ENCODE measurements at regions not wholly inside any gene's neighbourhood (a gene's known extent, or its start where the extent isn't known, plus 50 kb on each side); places are given as distances from the start of the nearest gene placed in this dataset.

DNA sequence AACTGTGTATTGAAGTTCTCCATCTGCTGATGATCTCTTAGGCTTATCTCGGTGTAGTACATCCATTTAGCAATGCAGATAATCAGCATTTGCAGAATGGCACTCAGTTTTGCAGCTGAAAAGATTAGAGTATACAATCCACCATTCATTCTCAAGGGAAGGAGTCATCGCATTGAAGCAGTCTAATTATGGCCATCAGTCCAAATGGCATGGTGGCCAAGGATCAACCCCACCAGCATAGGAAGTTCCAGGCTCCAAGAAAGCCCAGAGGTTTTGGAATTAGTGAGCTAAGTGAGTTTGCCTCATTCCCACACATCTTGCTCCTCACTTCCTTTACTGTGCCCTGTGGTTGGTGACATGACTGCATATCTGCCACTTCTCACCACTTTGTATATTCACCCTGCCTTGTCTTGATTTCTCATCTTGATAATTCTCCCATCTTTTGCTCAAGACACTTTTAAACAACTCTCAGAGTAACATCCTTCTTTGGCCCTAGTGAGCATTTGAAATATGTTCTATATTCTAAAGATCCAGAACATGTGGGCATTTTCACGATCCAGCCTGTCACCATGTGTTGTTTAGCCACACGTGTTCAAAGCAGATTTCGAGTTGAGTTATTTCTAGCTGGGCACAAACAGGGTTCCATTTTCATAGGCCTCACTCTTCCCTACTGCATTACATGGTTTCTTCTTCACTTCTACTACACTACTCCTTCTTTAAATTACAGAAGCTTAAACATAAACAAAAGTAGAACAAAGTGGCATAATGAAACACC lies 1119.8 kb downstream of the TSN start:
- DNase-seq (ENCODE audit: low spot score): no peak

GRCh38 chr2:122883849-122884248 lies 1128.4 kb downstream of the TSN start:
- DNase-seq (ENCODE audit: low spot score): no peak

GRCh38 chr2:122884889-122885288 lies 1129.4 kb downstream of the TSN start:
- no peak for DNase-seq (ENCODE audit: low spot score)

- no peak for DNase-seq (ENCODE audit: low spot score)
Observed at GRCh38 chr2:122885436-122885835, 1130.0 kb downstream of the TSN start.

DNA sequence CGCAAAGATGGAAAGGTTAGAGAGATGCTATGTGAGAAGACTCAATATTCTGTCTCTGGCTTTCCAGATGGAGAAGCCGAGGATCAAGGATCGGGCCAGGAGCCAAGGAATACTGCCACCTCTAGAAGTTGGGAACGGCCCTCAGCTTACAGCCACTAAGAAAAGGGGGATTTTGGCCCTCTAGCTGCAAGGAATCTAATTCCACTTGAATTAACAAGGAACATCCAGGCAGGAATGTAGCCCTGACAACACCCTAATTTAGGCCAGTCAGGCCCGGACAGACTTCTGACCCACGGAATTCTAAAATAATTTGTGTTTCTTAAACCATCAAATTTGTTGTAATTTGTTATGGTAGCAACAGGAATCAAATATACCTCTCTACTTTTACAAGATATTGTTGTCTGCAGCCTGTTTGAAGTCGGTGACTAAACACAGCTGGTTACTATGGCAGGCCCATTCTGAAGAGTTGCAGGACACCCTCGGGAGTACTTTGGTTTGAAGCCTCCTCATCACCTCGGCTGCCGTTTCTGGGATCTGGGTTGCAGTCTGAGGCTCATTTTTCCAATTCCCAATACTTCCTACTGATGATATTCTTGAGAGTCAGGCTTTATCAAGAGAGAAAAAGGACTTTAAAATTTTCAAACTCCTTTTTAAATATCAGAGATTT lies 1131.2 kb downstream of the TSN start:
- no peak for DNase-seq (ENCODE audit: low spot score)

GRCh38 chr2:122899614-122900013 lies 1125.5 kb upstream of the CNTNAP5 start:
- DNase-seq (ENCODE audit: low spot score): no peak

GRCh38 chr2:122905431-122905830 lies 1119.7 kb upstream of the CNTNAP5 start:
- DNase-seq (ENCODE audit: low spot score): no peak

- DNase-seq (ENCODE audit: low spot score): no peak
Observed at GRCh38 chr2:122908159-122908558, 1116.9 kb upstream of the CNTNAP5 start.

- no peak for DNase-seq (ENCODE audit: low spot score)
Observed at GRCh38 chr2:122927197-122927596, 1097.9 kb upstream of the CNTNAP5 start.

- DNase-seq (ENCODE audit: low spot score): no peak
Observed at GRCh38 chr2:122927710-122928557, 1097.2 kb upstream of the CNTNAP5 start.

GRCh38 chr2:122929347-122929746 lies 1095.7 kb upstream of the CNTNAP5 start:
- DNase-seq (ENCODE audit: low spot score): no peak

GRCh38 chr2:122935506-122935905 lies 1089.6 kb upstream of the CNTNAP5 start:
- DNase-seq (ENCODE audit: low spot score): no peak

DNA sequence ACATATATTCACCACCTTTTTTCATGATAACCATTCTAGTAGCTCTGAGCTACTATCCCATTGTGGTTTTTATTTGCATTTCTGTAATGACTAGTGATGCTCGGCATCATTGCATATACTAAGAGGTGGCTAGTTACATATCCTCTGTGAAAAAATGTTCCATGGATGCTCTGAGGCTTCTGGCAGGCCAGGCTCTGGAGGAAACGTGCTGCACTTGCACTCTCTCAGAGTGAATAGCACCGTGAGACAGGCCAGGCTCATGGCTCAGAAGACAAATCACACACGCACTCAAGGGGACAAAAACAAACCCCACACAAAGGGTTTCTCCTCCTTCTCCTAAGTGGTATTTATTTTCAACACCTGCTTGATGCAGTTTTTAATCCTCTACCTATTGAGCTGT lies 1085.3 kb upstream of the CNTNAP5 start:
- no peak for DNase-seq (ENCODE audit: low spot score)

DNA sequence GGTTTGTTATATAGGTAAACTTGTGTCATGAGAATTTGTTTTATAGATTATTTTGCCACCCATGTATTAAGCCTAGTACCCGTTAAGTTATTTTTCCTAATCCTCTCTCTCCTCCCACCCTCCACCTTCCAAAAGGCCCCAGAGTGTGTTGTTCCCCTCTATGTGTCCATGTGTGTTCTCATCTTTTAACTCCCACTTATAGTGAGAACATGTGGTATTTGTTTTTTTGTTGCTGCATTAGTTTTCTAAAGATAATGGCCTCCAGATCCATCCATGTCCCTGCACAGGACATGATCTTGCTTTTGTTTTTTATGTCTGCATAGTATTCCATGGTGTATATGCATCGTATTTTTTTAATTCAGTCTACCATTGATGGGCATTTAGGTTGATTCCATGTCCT lies 1075.6 kb upstream of the CNTNAP5 start:
- DNase-seq (ENCODE audit: low spot score): no peak

DNA sequence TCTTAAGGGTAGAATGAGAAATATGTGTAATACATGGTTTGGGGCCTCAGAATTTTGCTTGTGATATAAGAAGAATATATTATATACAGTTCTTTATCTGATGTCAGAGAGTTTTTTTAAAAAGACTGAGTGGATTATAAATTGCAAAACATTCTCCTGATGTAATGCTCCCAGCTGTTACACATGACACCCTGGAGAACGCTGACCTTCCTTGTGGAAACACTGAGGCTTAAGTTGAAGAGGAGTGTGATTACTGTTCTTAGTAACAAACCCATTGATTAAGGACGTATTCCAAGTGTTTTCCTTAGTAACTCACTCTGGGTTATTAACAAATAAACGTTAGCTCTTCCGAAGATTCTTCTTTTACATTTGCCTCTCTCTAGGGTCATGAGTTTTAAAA lies 1069.3 kb upstream of the CNTNAP5 start:
- DNase-seq (ENCODE audit: low spot score): no peak

DNA sequence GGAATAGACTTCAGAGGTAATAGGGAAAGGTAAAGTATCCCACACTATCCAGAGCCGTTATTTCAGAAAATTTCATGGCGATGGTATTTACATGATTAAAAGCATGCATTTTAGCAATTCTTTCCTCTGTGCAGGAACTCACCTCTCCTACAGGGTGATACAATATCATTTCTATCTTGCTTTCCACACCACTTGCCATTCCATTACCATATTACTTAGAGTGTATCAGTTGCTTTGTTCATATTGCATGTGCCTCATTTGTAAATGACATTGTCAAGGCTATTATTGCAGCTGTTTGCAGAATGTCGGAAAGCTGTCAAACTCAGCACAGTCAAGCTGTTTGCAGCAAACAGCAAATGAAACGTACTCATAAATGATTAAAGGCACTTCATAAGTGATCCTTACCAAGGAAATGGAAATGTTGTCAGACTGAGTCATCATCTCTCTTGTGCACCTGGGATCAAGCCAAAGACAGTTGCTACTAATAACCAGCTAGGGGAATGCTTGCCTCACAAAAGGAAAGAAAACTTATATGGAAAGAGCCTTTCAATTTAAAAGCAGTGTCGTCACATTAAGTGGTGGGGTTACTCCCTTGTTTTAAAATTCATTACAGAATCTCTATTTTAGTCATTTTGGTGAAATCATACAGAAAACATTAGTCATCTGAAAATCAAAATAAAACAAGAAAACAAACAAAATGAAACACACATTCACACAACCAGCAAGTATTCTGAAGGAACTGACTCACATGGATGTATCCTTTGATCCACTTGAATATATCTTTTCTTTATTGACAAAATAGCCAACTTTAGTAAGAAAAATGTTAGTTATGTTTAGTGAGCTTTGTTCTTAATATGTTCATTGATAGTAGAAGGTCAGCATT lies 1064.1 kb upstream of the CNTNAP5 start:
- no peak for DNase-seq (ENCODE audit: low spot score)

GRCh38 chr2:122966461-122966860 lies 1058.6 kb upstream of the CNTNAP5 start:
- no peak for DNase-seq (ENCODE audit: low spot score)

GRCh38 chr2:122977580-122977979 lies 1047.5 kb upstream of the CNTNAP5 start:
- no peak for DNase-seq (ENCODE audit: low spot score)

DNA sequence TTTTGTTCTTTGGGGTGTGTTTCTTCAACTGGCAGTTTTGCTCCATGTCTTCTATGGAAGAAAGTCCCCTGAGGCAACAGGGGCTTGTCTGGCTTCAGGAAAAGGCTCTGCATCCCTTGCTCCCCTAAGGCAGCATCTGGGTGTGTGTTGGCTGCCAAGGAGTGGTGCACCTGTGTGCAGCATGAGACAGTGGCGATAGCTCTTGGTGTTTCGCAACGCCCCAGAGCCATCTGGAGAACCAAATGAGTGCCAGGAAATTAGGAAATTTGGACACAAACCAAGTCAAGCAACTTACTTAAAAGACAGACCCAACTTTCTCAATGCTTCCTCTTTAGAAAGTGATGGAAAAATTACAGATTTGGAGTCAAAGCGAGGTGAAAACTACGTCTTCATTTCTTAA lies 1044.4 kb upstream of the CNTNAP5 start:
- DNase-seq (ENCODE audit: low spot score): no peak

DNA sequence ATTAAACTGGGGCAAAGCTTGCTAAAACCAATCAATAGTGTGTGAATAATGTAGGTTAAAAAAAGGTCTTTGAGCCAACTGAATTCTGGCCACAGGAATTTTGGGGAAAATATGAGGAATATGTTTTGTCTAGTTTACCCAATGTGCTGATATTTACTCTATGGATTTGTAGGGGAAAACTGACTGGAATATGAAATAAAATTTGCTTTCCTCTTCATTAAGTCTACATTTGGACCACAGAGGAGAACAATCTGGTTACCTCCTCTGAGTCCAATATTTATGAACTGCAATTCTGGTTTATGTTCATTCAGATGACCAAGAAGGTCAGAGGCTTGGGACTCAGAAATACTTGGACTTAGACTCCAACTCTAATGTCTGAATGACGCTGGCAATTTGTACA lies 1042.2 kb upstream of the CNTNAP5 start:
- no peak for DNase-seq (ENCODE audit: low spot score)

- DNase-seq (ENCODE audit: low spot score): no peak
Observed at GRCh38 chr2:122988395-122989221, 1036.5 kb upstream of the CNTNAP5 start.
